Heart right ventricle (tissue), 16 donors: ENCODE measurements at regions not wholly inside any gene's neighbourhood (a gene's known extent, or its start where the extent isn't known, plus 50 kb on each side); places are given as distances from the start of the nearest gene placed in this dataset.

Experiments used
- ATAC-seq, 8 donors: fragments of 200-7000 bp; cut with Tn5 transposase; one replicate each; pipeline ENCODE4 v1.9.1; 2020; ENCODE audit warnings: mild to moderate bottlenecking in 8 of 8, moderate library complexity in 8 of 8, moderate number of reproducible peaks in 1 of 8
- DNase-seq, 2 donors: peaks; one replicate each; pipeline ENCODE4 v3.0.0-alpha.2; 2020
- H3K27ac ChIP-seq, 10 donors: fragments of 200-600 bp; sonication (generic) in 2 of 10; one replicate each; pipeline versions ENCODE4 v1.5.0 to v1.8.0; 2020 to 2022; ENCODE audit warnings: mild to moderate bottlenecking in 3 of 10
- H3K27me3 ChIP-seq, 7 donors: fragments of 200-600 bp; one replicate each; pipeline ENCODE4 v1.8.0; 2021 to 2022; ENCODE audit warnings: mild to moderate bottlenecking in 2 of 7
- H3K36me3 ChIP-seq, 9 donors: fragments of 200-600 bp; sonication (generic) in 1 of 9; one replicate each; pipeline versions ENCODE4 v1.5.0 to v1.8.0; 2020 to 2022; ENCODE audit warnings: mild to moderate bottlenecking in 2 of 9
- H3K4me1 ChIP-seq, 9 donors: fragments of 200-600 bp; sonication (generic) in 1 of 9; one replicate each; pipeline versions ENCODE4 v1.5.0 to v1.8.0; 2020 to 2022; ENCODE audit warnings: mild to moderate bottlenecking in 4 of 9
- H3K4me3 ChIP-seq, 10 donors: fragments of 200-600 bp; sonication (generic) in 2 of 10; one replicate each; pipeline versions ENCODE4 v1.5.0 to v1.8.0; 2020 to 2022; ENCODE audit warnings: mild to moderate bottlenecking in 7 of 10, moderate library complexity in 2 of 10
- H3K9me3 ChIP-seq, 11 donors: fragments of 200-600 bp in 10 of 11; sonication (generic) in 2 of 11; one replicate each; pipeline versions ENCODE4 v1.5.0 to v1.8.0; 2013 to 2022; ENCODE audit warnings: mild to moderate bottlenecking in 2 of 11, control low read depth in 1 of 11, moderate library complexity in 1 of 11
- CTCF ChIP-seq, 9 donors: fragments of 200-600 bp; sonication (generic) in 2 of 9; IDR thresholded peaks; one replicate each; pipeline versions ENCODE4 v1.5.0 to v1.8.0; 2021 to 2022; ENCODE audit warnings: antibody characterized with exemption in 9 of 9, mild to moderate bottlenecking in 5 of 9, moderate library complexity in 1 of 9
- WGBS, 2 donors: extraction: QIAGEN DNeasy Blood & Tissue Kit; methylation state at CpG; one replicate each; pipeline ENCODE4 v1.1.7; 2013; ENCODE audit warnings: inconsistent platforms in 1 of 2; 5-methylcytosine and 5-hydroxymethylcytosine counted together
- intact Hi-C, 10 donors: fragments of 100-400 bp; cut with DNase I; formaldehyde crosslinking; loops; one replicate each; pipeline versions ENCODE4 v1.11.1 to v1.14.2; 2022
- donor health status: Arrhythmogenic right ventricular cardiomyopathy.
- donor health status: ischemic (EF 13 %, LVEDD 7.1; RV severe dilation, severe dysfunction).
- donor health status: healthy with polysubstance abuse.
- donor health status: DM: no; HTN: yes; CAD: no.
- donor health status: DM: no; HTN: no; CAD: no.
- donor health status: ischemic (EF 25% LVEDD 6.9; RV normal size, moderate dysfunction).
- donor health status: ischemic (EF 25% LVEDD 5.7; RV mildly dilated, moderate dysfunction).
- donor health status: healthy.
- donor health status: DM: yes; HTN: yes; CAD: no.
- donor health status: Ischemic cardiomyopathy.
- donor health status: ischemic (EF 35%, LVEDD 5.7; RV mildly dilated, moderate dysfunction).
- donor health status: nonischemic (EF 11% LVEDD 7.7; RV severe dilation, severe dysfunction).
- donor health status: DM: yes; HTN: yes; CAD: no.
- donor health status: PGD.
- donor health status: ischemic (EF 29% LVEDD 5.4; RV normal size, mild dysfunction).
- donor health status: nonischemic (EF 23%, LVEDD 6.1; RV moderate dilation, normal function).

GRCh38 chr4:146059151-146059550 lies 116.4 kb upstream of the LSM6 start:
- intact Hi-C loops = no loop called here
- H3K4me3 ChIP-seq = no peak overlapping the region
- no peak overlapping the region for H3K27ac ChIP-seq
- no peaks in the 10 kb centered on the region for H3K9me3 ChIP-seq
- peaks cover 0 to 13% (median 4%) of the 10 kb centered on the region in 7 donors for H3K27me3 ChIP-seq
- ATAC-seq = no peak
- WGBS, 2 donors = 57 to 59% methylated on average over 1 of the region's 1 CpG
- no peaks in the 10 kb centered on the region for H3K36me3 ChIP-seq
- DNase-seq = no peak
- TF ChIP-seq CTCF (IDR thresholded peaks at IDR 0.05) = no peak
- peaks cover 0 to 11% (median 0%) of the 10 kb centered on the region in 9 donors for H3K4me1 ChIP-seq

GRCh38 chr4:146058531-146058930 lies 117.0 kb upstream of the LSM6 start:
- Histone ChIP-seq H3K4me3 (no peak overlapping the region), H3K4me1 (peaks cover 0 to 11% (median 0%) of the 10 kb centered on the region in 9 donors), H3K9me3 (no peaks in the 10 kb centered on the region), H3K27me3 (peaks cover 0 to 13% (median 4%) of the 10 kb centered on the region in 7 donors), H3K36me3 (no peaks in the 10 kb centered on the region), H3K27ac (no peak overlapping the region)
- intact Hi-C loops = no loop called here
- DNase-seq (no peak), ATAC-seq (no peak)
- no peak for TF ChIP-seq CTCF (IDR thresholded peaks at IDR 0.05)
- WGBS, 2 donors = 81 to 82% methylated on average over 1 of the region's 1 CpG

- no peak for TF ChIP-seq CTCF (IDR thresholded peaks at IDR 0.05)
- Histone ChIP-seq H3K4me1 (peaks cover 0 to 5% (median 0%) of the 10 kb centered on the region in 9 donors), H3K27ac (no peak overlapping the region), H3K36me3 (no peaks in the 10 kb centered on the region), H3K9me3 (no peaks in the 10 kb centered on the region), H3K27me3 (peaks cover 0 to 9% (median 0%) of the 10 kb centered on the region in 7 donors), H3K4me3 (no peak overlapping the region)
- intact Hi-C loops = no loop called here
- DNase-seq = no peak
- no peak for ATAC-seq
These were observed 116.1 kb upstream of the ZNF827 start for GRCh38 chr4:146054676-146055075.

GRCh38 chr4:146053891-146054290 lies 115.3 kb upstream of the ZNF827 start:
- no peak for TF ChIP-seq CTCF (IDR thresholded peaks at IDR 0.05)
- H3K4me3 ChIP-seq = no peak overlapping the region
- DNase-seq (no peak), ATAC-seq (no peak)
- H3K4me1 ChIP-seq = no peaks in the 10 kb centered on the region
- intact Hi-C loops = no loop called here
- no peaks in the 10 kb centered on the region for H3K36me3 ChIP-seq
- H3K9me3 ChIP-seq = no peaks in the 10 kb centered on the region
- H3K27ac ChIP-seq = no peak overlapping the region
- peaks cover 0 to 9% (median 0%) of the 10 kb centered on the region in 7 donors for H3K27me3 ChIP-seq
- 89 to 95% methylated on average over 1 of the region's 1 CpG for WGBS, 2 donors
